ENCODE measurements at regions not wholly inside any gene's neighbourhood (a gene's known extent, or its start where the extent isn't known, plus 50 kb on each side); places are given as distances from the start of the nearest gene placed in this dataset.

DNA sequence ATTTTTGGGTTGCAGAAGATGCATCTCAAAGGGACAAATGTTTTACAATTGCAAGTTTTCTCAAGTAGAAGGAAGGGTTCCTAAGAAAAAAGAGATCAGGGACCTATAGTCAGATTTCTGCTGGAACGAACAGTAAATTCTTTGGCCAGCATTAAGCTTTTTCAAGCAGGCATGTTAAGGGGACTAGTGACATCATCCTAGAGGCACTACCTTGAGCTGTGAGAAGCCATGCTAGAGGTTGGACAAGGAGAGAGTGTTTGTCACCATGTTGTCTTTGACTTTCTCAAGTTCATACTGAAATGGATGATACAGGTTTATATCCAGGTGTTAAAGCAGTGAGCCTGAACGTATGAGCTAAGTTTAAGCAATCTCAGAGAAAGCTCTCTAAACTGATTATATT, 85.2 kb upstream of the WDR72 start (continued):
- TF ChIP-seq USF1 (IDR thresholded peaks at IDR 0.05; ENCODE audit: borderline replicate concordance, extremely low read length, insufficient read depth, low read depth, low read length): no peak

DNA sequence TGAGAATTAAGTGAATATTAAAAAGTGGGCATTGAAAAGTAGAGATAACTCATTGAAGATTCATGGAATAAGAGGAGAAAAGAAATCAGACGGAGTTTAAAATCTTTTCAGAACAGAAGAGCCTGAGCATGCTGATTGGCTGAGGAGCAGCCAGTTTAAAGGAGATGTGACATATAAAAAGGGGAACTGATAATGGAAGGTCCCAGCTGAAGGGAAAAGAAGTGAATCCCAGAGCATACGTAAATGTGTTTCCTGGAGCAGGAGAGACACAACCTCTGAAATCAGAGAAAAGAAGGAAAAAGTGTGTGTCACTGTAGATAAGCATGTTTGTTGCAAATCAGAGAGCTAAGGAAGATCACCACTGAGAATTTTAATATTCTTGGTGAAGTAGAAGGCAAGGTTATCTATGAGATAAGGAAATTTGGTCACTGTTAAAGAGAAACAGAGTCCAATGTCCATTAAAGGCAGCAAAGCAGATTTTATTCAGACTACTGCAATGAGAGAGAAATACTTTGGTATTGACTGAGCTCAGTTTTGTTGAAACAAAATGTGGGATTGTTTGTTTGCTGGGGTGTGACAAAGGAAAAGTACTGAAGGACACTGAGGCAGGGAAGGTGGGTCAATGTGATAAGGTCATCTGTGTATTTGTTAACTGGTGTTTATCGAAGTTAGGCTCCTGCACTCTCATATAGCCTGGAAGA, 84.6 kb upstream of the WDR72 start:
- no peaks in the 10 kb centered on the region for H3K36me3 ChIP-seq (ENCODE audit: control insufficient read depth in 2 of 2, insufficient read depth in 2 of 2, low read length in 1 of 2)
- H4K20me1 ChIP-seq (ENCODE audit: control insufficient read depth, insufficient read depth): no peaks in the 10 kb centered on the region
- ChIA-PET CTCF (interaction anchor here (0.7 kb wide), 1 partner anchor 111 kb away, joined by 3 read pairs; no protein-coding TSS in a partner anchor), POLR2A (no interaction called here), RAD21 (ENCODE audit: unreplicated experiment) (no interaction called here), SMC1A (ENCODE audit: uncharacterized antibody, unreplicated experiment) (no interaction called here)
- BruUV-seq (replicated peaks): no TSS peak
- FAIRE-seq (no peak), DNase-seq (ENCODE audit: low read depth, low spot score) (no peak), ATAC-seq (no peak)
- no peaks in the 10 kb centered on the region for H3K27me3 ChIP-seq (replicated peaks in 1 of 2; ENCODE audit: control insufficient read depth in 2 of 2, insufficient read depth in 2 of 2, low read length in 1 of 2)
- no peak overlapping the region for H3K4me2 ChIP-seq (ENCODE audit: control insufficient read depth, insufficient read depth)
- 3% methylated on average over 3 of the region's 3 CpGs for WGBS (ENCODE audit: insufficient coverage, insufficient replicate concordance, low lambda C conversion rate, missing lambda C conversion rate)
- no peak overlapping the region for H3K9ac ChIP-seq (ENCODE audit: control insufficient read depth, insufficient read depth, low read length)
- no peak overlapping the region for H3K27ac ChIP-seq (ENCODE audit: control insufficient read depth, insufficient read depth)
- intact Hi-C loops (cut with micrococcal nuclease; ENCODE audit: unreplicated experiment): no loop called here
- no peaks in the 10 kb centered on the region for H3K79me2 ChIP-seq (ENCODE audit: control insufficient read depth, insufficient read depth, low read length)
- TF ChIP-seq EP300 (IDR thresholded peaks at IDR 0.05; ENCODE audit: borderline replicate concordance in 1 of 2, control insufficient read depth in 1 of 2, low read depth in 2 of 2, low read length in 2 of 2) (no peak), HDAC6 (IDR thresholded peaks at IDR 0.05; ENCODE audit: unreplicated experiment) (no peak), POU2F2 (IDR thresholded peaks at IDR 0.05; ENCODE audit: borderline replicate concordance, low read depth, low read length) (no peak), KAT2A (conservative IDR thresholded peaks at IDR 0.05; ENCODE audit: control insufficient read depth, low read depth, low read length) (no peak), SP1 (IDR thresholded peaks at IDR 0.05; ENCODE audit: low read depth, low read length) (no peak), SMAD1 (IDR thresholded peaks at IDR 0.05; ENCODE audit: low read depth, partially characterized antibody) (no peak), SMARCA5 (IDR thresholded peaks at IDR 0.05) (no peak), NR2F1 (conservative IDR thresholded peaks at IDR 0.05) (no peak), MEF2B (IDR thresholded peaks at IDR 0.05; ENCODE audit: partially characterized antibody, poor library complexity, severe bottlenecking) (no peak), SMAD5 (IDR thresholded peaks at IDR 0.05; ENCODE audit: low read depth) (no peak)
- no peaks in the 10 kb centered on the region for H3K9me3 ChIP-seq (replicated peaks; ENCODE audit: control insufficient read depth, insufficient read depth, low read length)
- no peaks in the 10 kb centered on the region for H3K4me1 ChIP-seq (ENCODE audit: control insufficient read depth, insufficient read depth, low read length)
- in situ Hi-C loops (cut with MboI): no loop called here
- H2AFZ ChIP-seq (ENCODE audit: control insufficient read depth, low read depth, low read length): no peak overlapping the region
- no peak overlapping the region for H3K4me3 ChIP-seq

Measured in GM12878 (cell line).